C4-2B (cell line): ENCODE measurements at regions not wholly inside any gene's neighbourhood (a gene's known extent, or its start where the extent isn't known, plus 50 kb on each side); places are given as distances from the start of the nearest gene placed in this dataset.

ENCODE experiments used
- H3K27ac ChIP-seq: fragments of 450-650 bp; 2 replicates; pipeline ENCODE4 v1.5.1; 2017
- CTCF ChIP-seq: fragments of 450-650 bp; conservative IDR thresholded peaks from 2 replicates; pipeline ENCODE4 v1.5.1; 2017; ENCODE audit warnings: mild to moderate bottlenecking
- ZFX ChIP-seq: fragments of 450-650 bp; IDR thresholded peaks from 2 replicates; pipeline ENCODE4 v1.6.1; 2017

GRCh38 chr1:234941321-234942011 lies 187.2 kb downstream of the TOMM20 start:
- TF ChIP-seq ZFX (no peak), CTCF (no peak)
- no peak overlapping the region for H3K27ac ChIP-seq

- TF ChIP-seq ZFX (no peak), CTCF (no peak)
- H3K27ac ChIP-seq = no peak overlapping the region
Measured at GRCh38 chr1:234940841-234941240, 187.8 kb downstream of the TOMM20 start.

DNA sequence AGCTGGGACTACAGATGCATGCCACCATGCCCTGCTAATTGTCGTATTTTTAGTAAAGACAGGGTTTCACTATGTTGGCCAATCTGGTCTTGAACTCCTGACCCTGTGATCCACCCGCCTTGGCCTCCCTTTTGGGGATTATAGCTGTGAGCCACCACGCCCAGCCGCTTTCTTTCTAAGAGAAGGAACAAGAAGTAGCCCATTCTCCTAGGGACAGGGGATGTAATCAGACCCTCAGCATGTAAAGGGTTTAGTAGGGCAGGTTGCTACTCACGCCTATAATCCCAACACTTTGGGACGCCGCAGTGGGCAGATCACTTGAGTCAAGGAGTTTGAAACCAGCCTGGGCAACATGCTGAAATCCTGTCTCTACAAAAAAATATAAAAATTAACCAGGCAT lies 189.7 kb downstream of the TOMM20 start:
- H3K27ac ChIP-seq = no peak overlapping the region
- TF ChIP-seq ZFX (no peak), CTCF (no peak)

DNA sequence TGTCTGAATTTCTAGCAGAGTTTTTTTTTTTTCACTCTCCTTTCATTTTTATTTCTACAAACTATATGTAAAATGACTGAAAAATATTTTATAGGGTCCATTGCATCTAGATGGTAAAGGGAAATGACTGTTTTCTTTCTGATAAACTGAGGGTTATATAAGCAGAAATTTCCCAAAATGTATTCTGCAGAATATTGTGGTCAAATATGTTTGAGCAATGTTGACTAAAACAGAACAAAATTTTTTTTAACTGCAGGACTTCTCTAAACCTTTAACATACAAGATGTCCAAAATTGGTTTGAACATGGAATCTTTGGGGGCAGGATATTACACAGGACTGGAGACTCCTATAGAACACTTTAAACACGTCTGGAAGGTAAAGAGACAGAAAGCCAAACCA lies 190.5 kb downstream of the TOMM20 start:
- TF ChIP-seq ZFX (no peak), CTCF (no peak)
- no peak overlapping the region for H3K27ac ChIP-seq

DNA sequence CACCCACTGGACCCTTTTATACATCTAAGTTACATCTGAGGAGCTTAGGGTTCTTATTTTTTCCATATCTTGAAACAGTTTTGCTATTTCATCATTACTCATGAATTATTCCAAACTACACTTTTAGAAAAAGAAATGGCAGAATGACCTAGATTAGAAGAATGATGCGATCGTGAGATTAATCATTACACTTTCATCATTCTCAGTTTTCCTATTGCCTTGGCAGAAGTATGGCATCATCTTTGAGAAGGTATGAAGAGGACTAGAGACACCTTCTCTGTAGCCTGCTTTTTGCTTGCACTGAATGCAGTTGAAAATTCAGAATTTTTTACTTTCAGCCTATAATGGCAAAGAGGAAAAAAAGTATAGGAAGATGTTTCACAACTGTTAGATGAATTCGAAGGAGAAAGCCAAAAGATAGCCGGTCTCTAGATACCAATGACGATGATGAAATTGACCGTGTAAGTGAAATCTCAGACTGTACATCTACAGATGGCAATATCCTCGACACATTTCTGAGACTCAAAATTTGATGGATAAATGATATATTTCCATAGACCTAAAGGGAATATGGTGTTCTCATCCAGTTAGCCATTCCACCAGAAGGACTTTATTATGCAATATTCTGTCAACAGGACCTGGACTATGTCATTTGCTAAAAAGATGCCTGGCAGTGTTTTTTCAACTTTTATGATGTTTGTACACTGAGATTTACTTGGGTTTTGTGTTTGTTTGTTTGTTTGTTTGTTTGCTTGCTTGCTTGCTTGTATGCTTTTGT lies 191.8 kb downstream of the TOMM20 start:
- TF ChIP-seq ZFX (no peak), CTCF (no peak)
- no peak overlapping the region for H3K27ac ChIP-seq

DNA sequence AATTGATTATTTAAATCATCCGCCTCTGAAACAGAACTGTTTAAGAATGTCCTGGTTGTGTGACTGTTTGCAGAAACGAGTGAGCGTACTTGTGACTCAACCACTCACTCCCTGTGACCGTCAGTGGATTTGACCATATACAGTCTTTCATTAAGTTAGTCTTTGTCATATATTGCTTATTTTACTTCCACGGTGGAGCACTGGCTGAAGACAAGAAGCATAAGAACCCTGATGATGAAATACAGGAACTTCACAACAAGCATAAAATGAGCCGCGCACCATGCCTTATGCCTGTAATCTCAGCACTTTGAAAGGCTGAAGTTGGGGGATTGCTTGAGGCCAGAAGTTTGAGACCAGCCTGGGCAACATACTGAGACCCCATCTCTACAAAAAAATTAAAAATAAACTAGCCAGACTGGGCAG lies 194.0 kb downstream of the TOMM20 start:
- no peak overlapping the region for H3K27ac ChIP-seq

More for the DNA sequence above, 194.0 kb downstream of the TOMM20 start:
- TF ChIP-seq ZFX (no peak), CTCF (no peak)
